GM21529 (cell line): ENCODE measurements at regions not wholly inside any gene's neighbourhood (a gene's known extent, or its start where the extent isn't known, plus 50 kb on each side); places are given as distances from the start of the nearest gene placed in this dataset.
"Not testable (repeated sequence)": the region's sequence is repeated elsewhere in the genome, so short reads cannot be mapped to it uniquely, and the experiment has no call there.

Experiments
- ATAC-seq: cut with Tn5 transposase; IDR thresholded peaks from one replicate; pipeline ENCODE4 v1.9.1; 2021; ENCODE audit not compliant: unreplicated experiment

DNA sequence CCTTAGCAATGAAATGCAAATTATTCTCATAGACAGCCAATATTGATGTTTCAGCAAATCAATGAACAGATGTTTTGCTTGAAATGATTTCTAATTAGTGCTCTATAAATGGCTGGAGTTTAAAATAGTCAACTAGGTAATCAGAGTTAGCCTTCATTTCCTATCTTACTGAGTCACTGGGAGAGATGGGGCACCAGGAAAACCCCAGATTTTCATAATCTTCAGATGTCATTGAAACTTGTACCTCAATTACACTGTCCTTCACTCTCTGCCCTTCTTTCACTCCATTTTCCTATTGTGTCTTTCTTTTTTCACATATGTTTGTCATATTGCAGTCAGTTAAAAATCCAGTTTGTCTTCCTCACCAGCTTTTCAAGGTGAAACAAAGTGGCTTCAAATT, 92.7 kb downstream of the C12orf75 start:
- ATAC-seq = no peak

DNA sequence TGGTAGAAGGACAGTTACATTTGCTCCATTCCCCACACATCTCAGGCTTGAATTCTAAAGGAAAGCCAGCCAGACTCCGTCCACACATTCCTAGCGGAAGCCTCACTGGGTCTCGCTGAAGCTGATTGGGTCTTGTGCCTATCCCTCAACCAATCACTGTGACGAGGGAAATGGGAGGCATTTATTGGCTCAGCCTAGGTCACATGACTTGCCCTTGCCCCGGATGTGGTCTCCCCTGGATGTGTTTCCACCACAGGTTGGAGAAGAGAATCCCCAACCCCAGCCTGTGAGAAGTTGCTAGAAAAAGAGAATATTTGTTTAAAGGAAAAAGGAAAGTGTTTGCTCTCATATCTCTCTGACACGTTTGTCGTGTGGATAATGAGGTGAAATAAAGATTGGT, 93.4 kb downstream of the C12orf75 start:
- ATAC-seq = no peak

DNA sequence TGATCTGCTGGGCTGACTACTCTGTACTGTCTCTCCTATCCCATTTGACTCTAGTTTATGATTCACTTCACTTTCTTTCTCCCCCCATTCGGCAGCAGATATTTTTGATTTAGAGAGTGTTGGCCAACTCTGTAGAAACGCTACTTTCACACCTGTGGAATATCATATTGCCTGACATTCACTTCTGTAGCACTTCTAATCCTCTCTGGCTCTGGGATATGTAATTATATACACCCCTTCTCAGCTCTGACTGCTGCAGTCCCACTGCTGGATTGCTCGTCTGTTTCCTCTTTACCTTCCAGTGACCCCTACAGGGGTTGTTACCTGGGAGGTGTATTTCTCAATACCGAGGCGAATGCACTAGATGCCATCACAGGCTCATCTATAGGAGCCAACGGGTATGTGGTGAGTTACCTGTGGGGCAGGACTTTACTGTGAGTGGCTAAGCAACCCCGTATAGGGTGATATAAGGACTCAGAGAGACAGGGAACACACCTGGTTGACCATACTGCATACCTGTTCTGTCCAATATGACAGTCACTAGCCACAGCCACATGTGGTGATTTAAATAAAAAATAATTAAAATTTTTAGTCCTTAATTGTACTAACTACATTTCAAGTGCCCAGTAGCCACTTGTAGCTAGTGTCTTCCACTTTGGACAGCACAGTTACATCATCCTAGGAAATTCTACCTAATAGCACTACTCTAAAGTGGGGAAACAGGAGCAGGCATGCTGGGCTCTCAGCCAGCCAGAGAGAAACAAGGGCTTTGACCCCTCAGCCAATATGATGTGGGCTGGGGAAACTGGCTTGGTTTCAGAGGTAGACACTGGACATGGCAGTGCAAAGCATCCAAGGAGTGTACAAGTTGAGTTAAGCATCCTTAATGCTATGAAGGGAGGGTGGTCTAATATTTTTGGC, 95.0 kb downstream of the C12orf75 start:
- ATAC-seq = no peak

GRCh38 chr12:105426766-105427165, 96.3 kb downstream of the C12orf75 start:
- no peak for ATAC-seq

DNA sequence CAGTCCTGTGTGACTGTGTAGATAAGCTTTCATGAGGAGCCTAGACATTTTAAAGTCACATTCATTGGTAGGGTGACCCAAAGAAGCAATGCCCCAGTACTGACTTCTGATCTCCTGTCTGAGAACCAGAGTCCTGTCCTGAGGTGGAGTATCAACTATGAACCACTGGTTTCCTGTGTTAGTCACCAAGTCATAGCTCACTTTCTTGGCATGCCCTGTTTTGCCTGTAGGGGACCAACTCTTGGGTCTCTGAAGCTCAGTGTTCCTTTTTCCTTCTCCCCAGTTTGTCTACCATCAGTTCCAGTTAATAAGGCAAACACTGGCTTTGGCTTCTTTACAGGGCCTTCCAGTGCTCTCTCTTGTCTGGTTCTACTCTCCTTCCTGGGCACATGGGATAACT, 97.4 kb downstream of the C12orf75 start:
- ATAC-seq = no peak

DNA sequence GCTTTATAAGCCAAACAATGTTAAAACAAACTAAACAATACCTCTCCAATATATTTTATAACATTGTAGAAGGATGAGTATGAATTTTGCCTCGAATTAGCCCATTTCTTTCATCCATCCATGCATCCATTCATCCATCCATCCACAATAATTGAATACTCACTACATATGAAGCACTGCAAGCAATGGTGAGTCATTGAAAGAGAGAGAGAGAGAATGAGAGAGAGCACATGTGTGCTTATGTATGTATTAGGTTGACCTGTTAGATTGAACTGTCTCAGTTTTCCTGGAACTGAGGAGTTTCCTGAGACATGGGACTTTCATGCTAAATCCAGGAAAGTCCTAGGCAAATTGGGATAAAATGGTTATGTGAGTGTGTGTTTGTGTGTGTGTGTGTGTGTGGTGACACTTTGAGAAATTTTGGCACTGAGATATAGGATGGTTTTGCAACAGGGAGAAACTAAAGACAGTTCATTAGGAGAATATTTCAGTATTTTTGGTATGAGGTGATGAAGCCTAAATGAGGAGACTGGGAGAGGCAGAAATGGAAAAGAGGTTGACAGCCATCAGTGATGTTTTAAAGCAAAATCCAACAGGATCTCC, 98.4 kb downstream of the C12orf75 start:
- ATAC-seq = no peak

DNA sequence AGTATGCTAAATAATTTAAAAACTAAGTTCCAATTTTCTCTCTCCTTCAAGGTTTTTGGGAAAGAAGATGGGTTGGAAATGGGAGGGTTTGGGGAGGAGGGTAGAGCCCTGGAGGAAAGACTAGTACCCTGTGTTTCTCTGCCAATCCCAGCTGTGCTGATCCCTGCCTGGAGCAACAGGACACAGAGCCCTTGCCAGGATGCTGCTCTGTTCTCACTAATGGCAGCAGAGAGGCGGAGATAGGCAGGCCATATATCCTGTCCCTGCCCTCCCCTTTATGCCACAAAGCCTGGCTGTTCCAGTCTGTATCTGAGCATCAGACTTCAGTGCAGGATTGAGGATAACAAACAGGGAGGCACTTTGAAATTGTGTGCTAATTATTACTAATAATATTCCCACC, 99.0 kb downstream of the C12orf75 start:
- ATAC-seq = no peak

GRCh38 chr12:105431537-105432100, 101.1 kb downstream of the C12orf75 start:
- no peak for ATAC-seq

DNA sequence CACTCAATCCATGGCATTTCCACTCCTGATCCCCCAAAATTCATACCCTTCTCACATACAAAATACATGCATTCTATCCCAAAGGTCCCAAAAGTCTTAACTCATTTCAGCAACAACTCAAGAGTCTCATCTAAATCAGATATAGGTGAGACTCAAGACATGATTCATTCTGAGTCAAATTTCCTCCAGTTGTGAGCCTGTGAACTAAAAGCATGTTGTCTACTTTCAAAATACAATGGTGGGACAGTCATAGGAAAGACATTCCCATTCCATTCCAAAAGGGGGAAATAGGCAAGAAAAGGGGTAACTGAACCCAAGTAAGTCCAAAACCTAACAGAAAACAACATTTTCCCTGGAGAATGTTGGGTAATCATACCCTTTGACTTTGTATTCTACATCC, 103.3 kb downstream of the C12orf75 start:
- ATAC-seq = no peak

DNA sequence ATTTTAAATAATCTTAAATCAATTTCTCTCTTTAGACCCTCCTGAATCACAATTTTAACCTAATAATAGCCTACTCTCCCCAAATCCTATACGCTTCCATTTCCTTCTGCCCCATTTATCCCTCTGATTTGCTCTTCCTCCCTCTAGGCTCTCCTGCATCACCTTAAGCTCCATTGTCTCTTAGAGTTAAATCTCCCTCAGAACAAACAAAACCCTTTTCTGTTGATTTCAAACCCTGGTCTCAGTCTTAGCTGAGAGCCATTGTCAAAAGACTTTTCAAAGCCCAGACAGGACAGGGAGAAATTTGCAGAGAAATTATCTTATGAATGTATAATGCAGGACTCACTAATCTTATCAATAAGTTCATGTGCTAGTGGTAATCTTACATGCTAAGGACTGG, 106.1 kb downstream of the C12orf75 start:
- no peak for ATAC-seq

DNA sequence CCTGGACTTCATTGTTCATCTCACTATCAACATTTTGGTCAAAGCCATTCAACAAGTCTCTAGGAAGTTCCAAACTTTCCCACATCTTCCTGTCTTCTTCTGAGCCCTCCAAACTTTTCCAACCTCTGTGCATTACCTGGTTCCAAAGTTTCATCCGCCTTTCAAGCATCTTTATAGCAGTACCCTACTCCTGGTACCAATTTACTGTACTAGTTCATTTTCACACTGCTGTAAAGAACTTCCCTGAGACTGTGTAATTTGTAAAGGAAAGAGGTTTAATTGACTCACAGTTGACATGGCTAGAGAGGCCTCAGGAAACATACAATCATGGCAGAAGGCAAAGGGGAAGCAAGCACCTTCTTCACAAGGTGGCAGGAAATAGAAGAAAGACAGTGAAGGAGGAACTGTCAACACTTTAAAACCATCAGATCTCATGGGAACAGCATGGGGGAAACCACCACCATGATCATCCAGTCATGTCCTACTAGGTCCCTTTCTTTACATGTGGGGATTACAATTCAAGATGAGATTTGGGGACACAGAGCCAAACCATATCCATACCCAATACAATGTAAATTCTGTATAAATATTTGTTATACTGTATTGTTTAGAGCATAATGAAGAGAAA, 109.7 kb downstream of the C12orf75 start:
- no peak for ATAC-seq

- ATAC-seq = no peak
Measured at GRCh38 chr12:105443802-105444652, 113.5 kb downstream of the C12orf75 start.

DNA sequence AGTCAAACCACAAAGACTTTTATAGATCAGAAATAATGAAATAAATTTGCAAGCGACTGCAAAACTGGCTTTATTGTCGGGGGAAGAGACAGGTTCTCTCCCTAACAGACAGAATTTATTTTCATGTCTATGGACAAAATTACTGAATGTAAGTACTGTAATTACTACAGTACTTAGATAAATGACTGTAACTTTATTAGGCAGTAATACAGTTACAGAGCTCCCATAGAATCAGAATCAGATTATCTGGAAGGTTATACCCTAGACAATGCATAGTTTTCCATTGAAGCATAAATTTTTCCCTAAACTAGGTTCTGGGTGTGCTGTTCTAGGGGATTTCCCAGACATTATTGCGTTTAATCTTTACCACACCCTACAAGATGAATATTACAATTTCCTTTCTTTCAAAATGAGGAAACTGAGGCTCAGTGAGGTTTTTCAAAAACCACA, 114.2 kb downstream of the C12orf75 start:
- ATAC-seq = no peak

- ATAC-seq = no peak
Measured at GRCh38 chr12:105445249-105445648, 114.8 kb downstream of the C12orf75 start.

DNA sequence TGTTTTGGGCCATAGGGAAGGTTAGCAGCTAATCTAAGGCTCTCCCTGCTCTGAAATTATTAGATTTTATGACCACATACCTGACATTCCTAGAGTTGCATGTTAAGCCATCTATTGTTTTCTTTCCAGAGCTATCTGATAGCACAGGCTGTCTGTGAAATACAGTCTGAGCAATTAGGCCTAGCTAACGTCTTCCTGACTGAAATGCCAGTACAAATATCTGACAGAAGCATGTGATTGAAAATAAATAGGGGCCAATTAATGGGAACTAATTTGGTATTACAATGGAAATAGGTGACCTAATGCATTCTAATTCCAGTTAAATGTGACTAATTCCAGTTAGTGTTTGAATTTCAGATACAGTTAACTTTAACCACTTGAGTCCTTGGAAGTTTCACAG, 115.2 kb downstream of the C12orf75 start:
- no peak for ATAC-seq

GRCh38 chr12:105446460-105446859, 116.0 kb downstream of the C12orf75 start:
- not testable (repeated sequence) for ATAC-seq

DNA sequence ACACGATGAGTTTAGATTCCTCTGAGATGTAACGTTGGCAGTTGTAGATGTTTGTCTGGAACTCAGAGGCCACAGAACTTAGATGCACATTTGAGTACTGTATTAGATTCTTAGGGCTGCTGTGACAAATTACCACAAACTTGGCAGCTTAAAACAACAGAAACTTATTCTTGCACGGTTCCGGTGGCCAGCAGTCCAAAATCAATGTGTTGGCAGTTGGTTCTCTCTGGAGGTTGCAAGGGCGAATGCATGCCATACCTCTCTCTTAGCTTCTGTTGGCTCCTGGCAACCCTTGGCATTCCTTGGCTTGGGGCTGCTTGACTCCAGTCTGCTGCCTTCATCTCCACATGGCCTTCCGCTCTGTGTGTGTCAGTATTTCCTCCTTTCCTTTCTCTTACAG, 118.9 kb downstream of the C12orf75 start:
- no peak for ATAC-seq

DNA sequence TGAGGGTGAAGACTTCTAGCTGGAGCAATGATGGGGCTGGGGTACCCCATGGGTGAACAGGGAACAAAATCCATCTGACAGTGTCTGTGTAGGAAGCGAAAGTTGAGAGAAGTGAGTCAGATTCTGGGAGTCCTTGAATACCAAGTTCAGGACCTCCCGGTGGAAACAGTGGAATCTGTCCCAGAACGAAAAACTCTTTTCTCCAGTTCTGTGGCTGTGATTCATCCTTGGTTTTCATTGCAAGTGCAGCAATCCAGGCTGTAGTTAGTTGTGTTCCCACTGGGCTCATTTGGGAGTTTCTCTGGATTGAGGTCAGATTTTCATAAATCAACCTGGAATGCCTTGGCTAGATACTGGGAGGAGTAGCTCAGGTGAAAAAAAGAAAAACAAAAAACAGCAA, 120.7 kb downstream of the C12orf75 start:
- no peak for ATAC-seq

DNA sequence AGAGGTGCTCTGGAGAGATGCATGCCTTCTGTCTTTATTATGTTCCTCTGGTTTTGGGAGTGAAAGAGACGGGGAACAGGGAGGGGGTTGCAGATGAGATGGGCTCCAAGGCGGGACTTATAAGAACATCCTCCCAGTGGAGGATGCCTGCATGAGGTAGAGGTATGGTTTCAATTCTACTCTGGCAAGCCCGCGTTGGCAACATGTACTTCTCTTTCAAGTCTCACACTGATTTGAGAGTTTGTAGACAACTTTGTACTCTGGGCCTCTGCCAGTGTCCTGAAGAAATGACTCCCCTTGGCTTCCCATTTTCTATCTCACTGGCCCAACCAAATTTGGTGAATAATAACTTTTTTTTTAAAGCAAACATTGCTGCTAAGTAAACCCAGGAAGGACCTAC, 121.3 kb downstream of the C12orf75 start:
- no peak for ATAC-seq

GRCh38 chr12:105453316-105453715, 122.8 kb downstream of the C12orf75 start:
- ATAC-seq = no peak

- no peak for ATAC-seq
Measured at GRCh38 chr12:105454688-105455087, 124.2 kb downstream of the C12orf75 start.
